ENCODE measurements at regions not wholly inside any gene's neighbourhood (a gene's known extent, or its start where the extent isn't known, plus 50 kb on each side); places are given as distances from the start of the nearest gene placed in this dataset.

GRCh38 chr3:66753670-66754069, 244.4 kb upstream of the KBTBD8 start:
- no peak for DNase-seq

GRCh38 chr3:66754613-66755012, 243.5 kb upstream of the KBTBD8 start:
- no peak for DNase-seq

- no peak for DNase-seq
Observed at GRCh38 chr3:66755924-66756323, 242.2 kb upstream of the KBTBD8 start.

GRCh38 chr3:66756468-66757036, 241.6 kb upstream of the KBTBD8 start:
- DNase-seq, result no peak

GRCh38 chr3:66761093-66761780, 236.9 kb upstream of the KBTBD8 start:
- DNase-seq, result no peak

- DNase-seq, result no peak
Observed at GRCh38 chr3:66762916-66763693, 235.0 kb upstream of the KBTBD8 start.

- DNase-seq, result no peak
Observed at GRCh38 chr3:66778107-66778506, 220.0 kb upstream of the KBTBD8 start.

- no peak for DNase-seq
Observed at GRCh38 chr3:66778777-66779176, 219.3 kb upstream of the KBTBD8 start.

- no peak for DNase-seq
Observed at GRCh38 chr3:66785191-66785909, 212.8 kb upstream of the KBTBD8 start.

GRCh38 chr3:66789580-66790237, 208.4 kb upstream of the KBTBD8 start:
- DNase-seq, result no peak

- DNase-seq, result no peak
Observed at GRCh38 chr3:66792086-66792485, 206.0 kb upstream of the KBTBD8 start.

GRCh38 chr3:66795365-66795764, 202.7 kb upstream of the KBTBD8 start:
- no peak for DNase-seq

GRCh38 chr3:66796343-66796742, 201.8 kb upstream of the KBTBD8 start:
- DNase-seq, result no peak

- no peak for DNase-seq
Observed at GRCh38 chr3:66797889-66798560, 200.1 kb upstream of the KBTBD8 start.

GRCh38 chr3:66800941-66801545, 197.1 kb upstream of the KBTBD8 start:
- DNase-seq, result no peak

GRCh38 chr3:66803206-66803605, 194.9 kb upstream of the KBTBD8 start:
- no peak for DNase-seq

GRCh38 chr3:66803721-66804695, 194.1 kb upstream of the KBTBD8 start:
- DNase-seq, result no peak

- no peak for DNase-seq
Observed at GRCh38 chr3:66808891-66809594, 189.1 kb upstream of the KBTBD8 start.

- DNase-seq, result no peak
Observed at GRCh38 chr3:66809595-66809958, 188.5 kb upstream of the KBTBD8 start.

GRCh38 chr3:66812136-66812535, 186.0 kb upstream of the KBTBD8 start:
- DNase-seq, result no peak

Data from cerebellar nuclear complex (tissue), 1 donor.